ENCODE measurements at regions not wholly inside any gene's neighbourhood (a gene's known extent, or its start where the extent isn't known, plus 50 kb on each side); places are given as distances from the start of the nearest gene placed in this dataset.
A peak's percentile ranks its signal among the peaks of the same experiment; 100 is the strongest.

GRCh38 chr16:87200637-87201036 is 116.6 kb downstream of the C16orf95 start:
- DNase-seq (ENCODE audit: low spot score, unreplicated experiment), result no peak
- H3K27me3 Mint-ChIP-seq, result peaks cover 44% of the 10 kb centered on the region
- TF ChIP-seq CTCF (IDR thresholded peaks at IDR 0.05; ENCODE audit: unreplicated experiment), result no peak
- no peaks in the 10 kb centered on the region for H3K36me3 Mint-ChIP-seq (ENCODE audit: insufficient read depth)
- H3K27ac Mint-ChIP-seq, result no peak overlapping the region
- H3K4me3 Mint-ChIP-seq (ENCODE audit: low read depth), result no peak overlapping the region
- H3K9me3 Mint-ChIP-seq (ENCODE audit: low read depth), result no peaks in the 10 kb centered on the region
- H3K4me1 Mint-ChIP-seq (ENCODE audit: low read depth), result peaks cover 5% of the 10 kb centered on the region

- H3K36me3 Mint-ChIP-seq (ENCODE audit: insufficient read depth), result no peaks in the 10 kb centered on the region
- DNase-seq (ENCODE audit: low spot score, unreplicated experiment), result no peak
- H3K27me3 Mint-ChIP-seq, result peaks cover 44% of the 10 kb centered on the region
- no peak overlapping the region for H3K4me3 Mint-ChIP-seq (ENCODE audit: low read depth)
- no peak overlapping the region for H3K27ac Mint-ChIP-seq
- no peak for TF ChIP-seq CTCF (IDR thresholded peaks at IDR 0.05; ENCODE audit: unreplicated experiment)
- no peaks in the 10 kb centered on the region for H3K9me3 Mint-ChIP-seq (ENCODE audit: low read depth)
- H3K4me1 Mint-ChIP-seq (ENCODE audit: low read depth), result peaks cover 5% of the 10 kb centered on the region
Observed at GRCh38 chr16:87201052-87201451, 116.1 kb downstream of the C16orf95 start.

DNA sequence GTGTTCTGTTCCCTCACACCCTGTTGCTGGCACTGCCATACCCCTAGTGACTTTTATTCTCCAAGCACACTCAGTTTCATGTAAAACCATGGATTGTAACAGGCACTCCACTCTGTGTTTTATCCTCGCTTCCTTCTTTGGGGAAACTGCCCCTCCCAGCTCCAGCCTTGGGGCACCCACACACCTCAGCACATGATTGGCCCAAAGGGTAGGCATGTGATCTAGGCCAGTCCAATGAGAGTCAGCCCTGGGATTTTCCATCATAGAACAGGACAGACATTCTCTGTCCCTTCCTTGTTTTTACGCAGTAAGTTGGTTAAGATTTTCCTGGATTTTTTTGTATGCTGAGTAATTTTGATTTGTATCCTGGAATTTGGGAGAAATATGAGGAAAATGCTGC is 115.4 kb downstream of the C16orf95 start:
- no peak for DNase-seq (ENCODE audit: low spot score, unreplicated experiment)
- Mint-ChIP-seq H3K4me3 (ENCODE audit: low read depth) (no peak overlapping the region), H3K4me1 (ENCODE audit: low read depth) (peaks cover 5% of the 10 kb centered on the region), H3K27me3 (peaks cover 44% of the 10 kb centered on the region), H3K27ac (no peak overlapping the region), H3K36me3 (ENCODE audit: insufficient read depth) (no peaks in the 10 kb centered on the region), H3K9me3 (ENCODE audit: low read depth) (no peaks in the 10 kb centered on the region)
- no peak for TF ChIP-seq CTCF (IDR thresholded peaks at IDR 0.05; ENCODE audit: unreplicated experiment)

DNA sequence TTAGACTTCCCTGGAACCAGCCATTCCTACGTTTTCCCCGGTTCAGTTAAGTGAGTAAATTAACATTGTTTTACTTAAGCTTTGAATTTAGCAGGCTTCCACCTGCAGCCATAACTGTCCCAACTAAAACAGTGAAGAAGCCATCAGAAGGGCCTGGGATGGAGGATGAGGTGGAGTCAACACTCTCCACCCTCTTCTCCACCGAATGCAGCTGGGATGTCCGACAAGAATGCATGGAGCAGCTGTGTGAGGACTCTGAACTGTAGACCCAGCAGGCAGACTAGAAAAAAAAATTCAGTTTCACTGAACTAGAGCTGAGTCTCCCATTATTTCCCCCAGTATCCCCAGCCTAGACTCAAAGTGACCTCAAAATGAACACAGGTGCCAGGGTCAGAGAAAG is 114.8 kb downstream of the C16orf95 start:
- Mint-ChIP-seq H3K36me3 (ENCODE audit: insufficient read depth) (no peaks in the 10 kb centered on the region), H3K9me3 (ENCODE audit: low read depth) (no peaks in the 10 kb centered on the region), H3K4me1 (ENCODE audit: low read depth) (peaks cover 10% of the 10 kb centered on the region), H3K27me3 (peaks cover 46% of the 10 kb centered on the region), H3K27ac (no peak overlapping the region), H3K4me3 (ENCODE audit: low read depth) (no peak overlapping the region)
- no peak for TF ChIP-seq CTCF (IDR thresholded peaks at IDR 0.05; ENCODE audit: unreplicated experiment)
- DNase-seq (ENCODE audit: low spot score, unreplicated experiment), result no peak

DNA sequence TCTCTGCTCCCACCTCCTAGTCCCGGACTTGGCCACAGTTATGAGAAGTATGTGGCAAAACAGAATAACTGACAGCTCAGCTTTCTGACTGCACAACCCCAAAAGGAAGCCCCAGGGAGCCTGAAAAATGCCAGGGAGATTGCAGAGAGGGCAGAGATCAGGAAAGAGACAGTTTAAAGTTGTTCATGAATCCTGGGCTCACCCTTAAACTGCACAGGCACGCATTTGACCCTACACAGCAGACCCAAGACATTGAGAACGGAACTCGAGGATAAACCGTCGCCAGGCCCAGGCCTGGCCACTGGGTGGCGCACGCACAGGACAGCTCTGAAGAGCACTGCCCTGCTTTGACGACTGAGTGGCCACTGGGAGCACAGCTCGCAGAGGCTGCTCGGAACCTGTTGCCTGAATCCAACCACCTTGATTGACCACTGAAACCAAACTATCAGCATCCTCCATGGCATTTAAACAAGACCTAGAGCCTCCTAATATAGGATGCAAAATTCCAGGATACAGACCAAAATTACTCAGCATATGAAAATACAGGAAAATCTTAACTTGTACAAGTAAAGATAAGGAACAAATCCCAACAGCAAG is 114.0 kb downstream of the C16orf95 start:
- H3K36me3 Mint-ChIP-seq (ENCODE audit: insufficient read depth), result no peaks in the 10 kb centered on the region
- peak; percentile 95 for TF ChIP-seq CTCF (IDR thresholded peaks at IDR 0.05; ENCODE audit: unreplicated experiment)
- peak; percentile 61 for DNase-seq (ENCODE audit: low spot score, unreplicated experiment)
- peaks cover 10% of the 10 kb centered on the region for H3K4me1 Mint-ChIP-seq (ENCODE audit: low read depth)
- H3K27me3 Mint-ChIP-seq, result peaks cover 40% of the 10 kb centered on the region
- H3K9me3 Mint-ChIP-seq (ENCODE audit: low read depth), result no peaks in the 10 kb centered on the region
- no peak overlapping the region for H3K27ac Mint-ChIP-seq
- H3K4me3 Mint-ChIP-seq (ENCODE audit: low read depth), result no peak overlapping the region
